CD4-positive, alpha-beta T cell (primary cell): ENCODE measurements at regions not wholly inside any gene's neighbourhood (a gene's known extent, or its start where the extent isn't known, plus 50 kb on each side); places are given as distances from the start of the nearest gene placed in this dataset.

Source experiments
- ATAC-seq: fragments of 200-7000 bp; cut with Tn5 transposase; one replicate; pipeline ENCODE4 v1.10.0; 2022; ENCODE audit warnings: mild to moderate bottlenecking; ENCODE audit not compliant: poor library complexity
- CTCF ChIA-PET: fragments of 350-600 bp; sonication (Branson Sonifier 250); formaldehyde crosslinking; loops from one replicate; lab custom pipeline; 2021; ENCODE audit warnings: antibody characterized with exemption, inconsistent platforms; lab: Charles Lee
- POLR2A ChIA-PET: fragments of 350-600 bp; sonication (Branson Sonifier 250); formaldehyde crosslinking; loops from one replicate; lab custom pipeline; 2021; ENCODE audit warnings: antibody characterized with exemption, inconsistent platforms; lab: Charles Lee
- DNase-seq, 14 experiments: peaks; one replicate each; pipeline ENCODE4 v3.0.0-alpha.2; 2013 to 2020; ENCODE audit warnings: mixed read lengths in 2 of 14
- H3K27ac ChIP-seq, 2 donors: one replicate each; pipeline versions ENCODE4 v1.5.1 to v1.7.0; 2013; ENCODE audit warnings: low read length in 2 of 2, low read depth in 1 of 2, mild to moderate bottlenecking in 1 of 2
- H3K27me3 ChIP-seq, 2 experiments: 1 replicate in 1 of 2; 2 replicates in 1 of 2; pipeline versions ENCODE4 v1.6.1 to v1.7.0; 2013; ENCODE audit warnings: low read length in 2 of 2, control low read depth in 1 of 2, mild to moderate bottlenecking in 1 of 2, moderate library complexity in 1 of 2; ENCODE audit not compliant: insufficient read depth in 2 of 2, control insufficient read depth in 1 of 2
- H3K36me3 ChIP-seq: one replicate; pipeline ENCODE4 v1.6.1; 2013; ENCODE audit warnings: low read length, control low read depth; ENCODE audit not compliant: insufficient read depth
- H3K4me1 ChIP-seq: one replicate; pipeline ENCODE4 v1.6.1; 2013; ENCODE audit warnings: low read length, control low read depth; ENCODE audit not compliant: insufficient read depth
- H3K4me3 ChIP-seq: one replicate; pipeline ENCODE4 v1.5.1; 2013; ENCODE audit warnings: mild to moderate bottlenecking, low read length, moderate library complexity
- H3K9me3 ChIP-seq, 2 experiments: 1 replicate in 1 of 2; 2 replicates in 1 of 2; pipeline versions ENCODE4 v1.6.1 to v1.7.0; 2013; ENCODE audit warnings: low read length in 2 of 2, mild to moderate bottlenecking in 2 of 2, control low read depth in 1 of 2, moderate library complexity in 1 of 2; ENCODE audit not compliant: control insufficient read depth in 1 of 2, insufficient read depth in 1 of 2
- H3K27ac Mint-ChIP-seq: one replicate; pipeline ENCODE4 v1.8.0; 2020; ENCODE audit warnings: mixed read lengths
- H3K27me3 Mint-ChIP-seq: one replicate; pipeline ENCODE4 v1.8.0; 2021; ENCODE audit warnings: mixed read lengths
- H3K36me3 Mint-ChIP-seq: one replicate; pipeline ENCODE4 v1.8.0; 2021; ENCODE audit warnings: low read depth, mixed read lengths
- H3K4me1 Mint-ChIP-seq: one replicate; pipeline ENCODE4 v1.8.0; 2021; ENCODE audit warnings: low read depth, mixed read lengths
- H3K4me3 Mint-ChIP-seq: one replicate; pipeline ENCODE4 v1.8.0; 2020; ENCODE audit warnings: mild to moderate bottlenecking, mixed read lengths
- H3K9me3 Mint-ChIP-seq: one replicate; pipeline ENCODE4 v1.8.0; 2020; ENCODE audit warnings: mixed read lengths
- CTCF ChIP-seq: fragments of 200-600 bp; IDR thresholded peaks from one replicate; pipeline ENCODE4 v1.8.0; 2022; ENCODE audit warnings: antibody characterized with exemption, mild to moderate bottlenecking
- intact Hi-C, 2 experiments: fragments of 100-400 bp; cut with DNase I in 1 of 2; cut with micrococcal nuclease in 1 of 2; formaldehyde crosslinking; loops; one replicate each; pipeline versions ENCODE4 v1.15.1 to v1.9.0; 2023 to 2025; cut with DNase I, micrococcal nuclease

- H3K36me3 Mint-ChIP-seq = no peaks in the 10 kb centered on the region
- CTCF ChIA-PET = no interaction called here
- no peak overlapping the region for H3K4me3 Mint-ChIP-seq
- Histone ChIP-seq H3K36me3 (no peaks in the 10 kb centered on the region), H3K27me3 (peaks cover 0 to 4% of the 10 kb centered on the region in 2 experiments), H3K27ac (no peak overlapping the region), H3K9me3 (no peaks in the 10 kb centered on the region), H3K4me1 (no peaks in the 10 kb centered on the region), H3K4me3 (no peak overlapping the region)
- no peak for TF ChIP-seq CTCF
- DNase-seq = no peak
- no peaks in the 10 kb centered on the region for H3K4me1 Mint-ChIP-seq
- no peaks in the 10 kb centered on the region for H3K9me3 Mint-ChIP-seq
- no peak for ATAC-seq
- H3K27me3 Mint-ChIP-seq = peaks cover 20% of the 10 kb centered on the region
- H3K27ac Mint-ChIP-seq = no peak overlapping the region
- intact Hi-C loops = no loop called here
- POLR2A ChIA-PET = no interaction called here
Observed at GRCh38 chr7:22635349-22635748, 91.7 kb upstream of the IL6 start.

- CTCF ChIA-PET = no interaction called here
- POLR2A ChIA-PET = no interaction called here
- Mint-ChIP-seq H3K4me1 (no peaks in the 10 kb centered on the region), H3K9me3 (no peaks in the 10 kb centered on the region), H3K27ac (no peak overlapping the region), H3K4me3 (no peak overlapping the region), H3K27me3 (peaks cover 22% of the 10 kb centered on the region), H3K36me3 (no peaks in the 10 kb centered on the region)
- no peaks in the 10 kb centered on the region for H3K9me3 ChIP-seq
- ATAC-seq (no peak), DNase-seq (no peak)
- peaks cover 0 to 4% of the 10 kb centered on the region in 2 experiments for H3K27me3 ChIP-seq
- intact Hi-C loops = no loop called here
- no peak overlapping the region for H3K27ac ChIP-seq
- no peak for TF ChIP-seq CTCF
- no peaks in the 10 kb centered on the region for H3K36me3 ChIP-seq
- no peak overlapping the region for H3K4me3 ChIP-seq
- H3K4me1 ChIP-seq = no peaks in the 10 kb centered on the region
Observed at GRCh38 chr7:22633954-22634474, 93.0 kb upstream of the IL6 start.

GRCh38 chr7:22633286-22633953, 93.6 kb upstream of the IL6 start:
- TF ChIP-seq CTCF = no peak
- Mint-ChIP-seq H3K36me3 (no peaks in the 10 kb centered on the region), H3K4me1 (no peaks in the 10 kb centered on the region), H3K4me3 (no peak overlapping the region), H3K27me3 (peaks cover 22% of the 10 kb centered on the region), H3K27ac (no peak overlapping the region), H3K9me3 (no peaks in the 10 kb centered on the region)
- Histone ChIP-seq H3K36me3 (no peaks in the 10 kb centered on the region), H3K27ac (no peak overlapping the region), H3K27me3 (peaks cover 0 to 4% of the 10 kb centered on the region in 2 experiments), H3K9me3 (no peaks in the 10 kb centered on the region), H3K4me1 (no peaks in the 10 kb centered on the region), H3K4me3 (no peak overlapping the region)
- DNase-seq = no peak
- CTCF ChIA-PET = no interaction called here
- intact Hi-C loops = no loop called here
- POLR2A ChIA-PET = no interaction called here
- no peak for ATAC-seq
